ENCODE measurements at regions not wholly inside any gene's neighbourhood (a gene's known extent, or its start where the extent isn't known, plus 50 kb on each side); places are given as distances from the start of the nearest gene placed in this dataset.
"Not testable (repeated sequence)": the region's sequence is repeated elsewhere in the genome, so short reads cannot be mapped to it uniquely, and the experiment has no call there.

DNA sequence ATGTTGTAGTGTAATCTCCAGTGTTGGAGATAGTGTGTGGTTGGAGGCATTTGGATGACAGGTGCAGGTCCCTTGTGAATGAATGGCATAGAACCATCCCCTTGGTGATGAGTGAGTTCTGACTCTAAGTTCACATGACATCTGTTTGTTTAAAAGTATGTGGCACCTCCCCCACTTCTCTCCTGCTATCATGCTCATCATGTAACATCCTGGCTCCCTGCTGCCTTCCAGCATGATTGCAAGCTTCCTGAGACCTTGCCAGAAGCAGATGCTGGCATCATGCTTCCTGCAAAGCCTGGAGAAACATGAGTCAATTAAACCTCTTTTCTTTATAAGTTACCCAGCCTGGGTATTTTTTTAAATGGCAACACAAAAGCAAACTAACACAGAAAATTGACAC lies 499.0 kb upstream of the SEMA3D start:
- Histone ChIP-seq H3K4me1 (ENCODE audit: insufficient read depth, insufficient read length) (no peaks in the 10 kb centered on the region), H3K9ac (ENCODE audit: insufficient read length, low read depth) (no peak overlapping the region), H3K4me3 (ENCODE audit: insufficient read length, low read depth) (no peak overlapping the region), H3K9me3 (ENCODE audit: insufficient read depth, low read length) (peaks cover 14% of the 10 kb centered on the region), H3K27me3 (ENCODE audit: insufficient read depth, insufficient read length) (no peaks in the 10 kb centered on the region), H3K36me3 (ENCODE audit: insufficient read depth, insufficient read length, low read length) (no peaks in the 10 kb centered on the region)
- TF ChIP-seq YY1 (IDR thresholded peaks at IDR 0.05; ENCODE audit: insufficient read depth, insufficient read length) (no peak), ZNF274 (IDR thresholded peaks at IDR 0.05; ENCODE audit: low read depth, low read length) (no peak), SUZ12 (IDR thresholded peaks at IDR 0.05; ENCODE audit: extremely low read depth, insufficient read depth, insufficient read length) (no peak)
- no peak for DNase-seq (ENCODE audit: low read depth, low spot score)

DNA sequence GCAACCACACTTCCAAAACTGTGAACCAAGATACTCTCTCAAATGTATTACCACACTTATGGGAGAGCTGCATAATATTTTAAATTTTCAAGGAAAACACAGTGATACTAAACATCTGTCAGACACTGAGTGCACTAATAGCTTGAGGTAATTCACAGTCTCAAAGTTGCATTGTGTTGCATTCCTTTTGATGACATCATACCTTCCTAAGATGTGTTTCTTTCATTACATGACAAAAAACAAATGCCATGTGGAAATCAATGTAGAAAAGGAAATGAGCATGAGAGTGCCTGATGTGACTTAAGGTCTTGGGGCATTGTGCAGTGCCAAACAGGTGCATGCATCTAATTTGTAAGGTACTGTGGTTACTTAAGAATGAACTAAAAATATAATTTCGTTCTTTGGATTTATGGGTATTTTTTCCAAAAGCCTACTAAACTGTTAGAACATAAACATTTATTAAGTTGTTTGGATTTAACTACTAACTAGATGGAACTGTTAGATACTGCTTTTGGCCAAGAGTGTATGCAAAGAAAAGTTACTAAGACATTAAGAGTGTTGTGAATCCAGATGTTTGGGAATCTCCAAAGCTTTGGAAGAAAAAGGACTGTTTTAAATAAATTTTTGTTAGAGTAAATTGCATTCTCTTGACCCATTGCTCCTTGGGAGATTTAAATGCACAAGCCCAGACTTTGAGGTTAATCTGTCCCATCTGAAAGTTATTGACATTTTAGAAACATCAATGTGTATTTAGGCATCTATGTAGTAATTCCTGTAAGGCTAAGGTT lies 496.2 kb upstream of the SEMA3D start:
- Histone ChIP-seq H3K36me3 (ENCODE audit: insufficient read depth, insufficient read length, low read length) (no peaks in the 10 kb centered on the region), H3K9ac (ENCODE audit: insufficient read length, low read depth) (no peak overlapping the region), H3K4me1 (ENCODE audit: insufficient read depth, insufficient read length) (no peaks in the 10 kb centered on the region), H3K9me3 (ENCODE audit: insufficient read depth, low read length) (peaks cover 14% of the 10 kb centered on the region), H3K4me3 (ENCODE audit: insufficient read length, low read depth) (no peak overlapping the region), H3K27me3 (ENCODE audit: insufficient read depth, insufficient read length) (no peaks in the 10 kb centered on the region)
- TF ChIP-seq SUZ12 (IDR thresholded peaks at IDR 0.05; ENCODE audit: extremely low read depth, insufficient read depth, insufficient read length): no peak
- TF ChIP-seq ZNF274 (IDR thresholded peaks at IDR 0.05; ENCODE audit: low read depth, low read length): no peak
- no peak for TF ChIP-seq YY1 (IDR thresholded peaks at IDR 0.05; ENCODE audit: insufficient read depth, insufficient read length)
- no peak for DNase-seq (ENCODE audit: low read depth, low spot score)

DNA sequence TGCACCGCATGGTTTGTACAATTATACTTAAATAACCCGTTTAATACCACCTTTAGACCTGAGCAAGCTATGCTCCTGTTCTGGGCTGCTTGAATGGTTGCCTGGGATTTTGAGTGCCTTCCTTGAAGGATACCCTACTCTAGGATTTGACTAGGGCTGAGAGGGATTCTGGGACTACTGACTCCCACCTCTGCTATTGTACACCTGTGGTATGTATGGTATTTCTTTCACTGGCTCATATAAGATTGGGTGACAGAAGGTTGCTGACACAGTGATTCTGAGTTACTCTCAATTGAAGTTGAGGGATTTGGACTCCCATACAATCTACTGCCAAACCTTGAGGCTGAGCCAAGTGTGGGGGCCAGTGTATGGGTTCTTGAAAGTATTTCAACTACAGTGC lies 494.4 kb upstream of the SEMA3D start:
- no peaks in the 10 kb centered on the region for H3K36me3 ChIP-seq (ENCODE audit: insufficient read depth, insufficient read length, low read length)
- no peaks in the 10 kb centered on the region for H3K4me1 ChIP-seq (ENCODE audit: insufficient read depth, insufficient read length)
- H3K9ac ChIP-seq (ENCODE audit: insufficient read length, low read depth): no peak overlapping the region
- H3K4me3 ChIP-seq (ENCODE audit: insufficient read length, low read depth): no peak overlapping the region
- H3K27me3 ChIP-seq (ENCODE audit: insufficient read depth, insufficient read length): no peaks in the 10 kb centered on the region
- DNase-seq (ENCODE audit: low read depth, low spot score): no peak
- no peaks in the 10 kb centered on the region; the same call in none of the 2 replicates for H3K9me3 ChIP-seq (ENCODE audit: insufficient read depth, low read length)
- TF ChIP-seq ZNF274 (IDR thresholded peaks at IDR 0.05; ENCODE audit: low read depth, low read length) (no peak), SUZ12 (IDR thresholded peaks at IDR 0.05; ENCODE audit: extremely low read depth, insufficient read depth, insufficient read length) (no peak), YY1 (IDR thresholded peaks at IDR 0.05; ENCODE audit: insufficient read depth, insufficient read length) (no peak)

DNA sequence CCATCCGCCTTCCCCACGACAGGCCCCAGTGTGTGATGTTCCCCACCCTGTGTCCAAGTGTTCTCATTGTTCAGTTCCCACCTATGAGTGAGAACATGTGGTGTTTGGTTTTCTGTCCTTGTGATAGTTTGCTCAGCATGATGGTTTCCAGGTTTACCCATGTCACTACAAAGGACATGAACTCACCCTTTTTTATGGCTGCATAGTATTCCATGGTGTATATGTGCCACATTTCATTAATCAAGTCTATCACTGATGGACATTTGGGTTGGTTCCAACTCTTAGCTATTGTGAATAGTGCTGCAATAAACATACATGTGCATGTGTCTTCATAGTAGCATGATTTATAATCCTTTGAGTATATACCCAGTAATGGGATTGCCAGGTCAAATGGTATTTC lies 488.2 kb upstream of the SEMA3D start:
- H3K36me3 ChIP-seq (ENCODE audit: insufficient read depth, insufficient read length, low read length); DNase-seq (ENCODE audit: low read depth, low spot score); H3K4me1 ChIP-seq (ENCODE audit: insufficient read depth, insufficient read length); H3K9me3 ChIP-seq (ENCODE audit: insufficient read depth, low read length); H3K4me3 ChIP-seq (ENCODE audit: insufficient read length, low read depth); H3K9ac ChIP-seq (ENCODE audit: insufficient read length, low read depth); H3K27me3 ChIP-seq (ENCODE audit: insufficient read depth, insufficient read length): not testable (repeated sequence)

DNA sequence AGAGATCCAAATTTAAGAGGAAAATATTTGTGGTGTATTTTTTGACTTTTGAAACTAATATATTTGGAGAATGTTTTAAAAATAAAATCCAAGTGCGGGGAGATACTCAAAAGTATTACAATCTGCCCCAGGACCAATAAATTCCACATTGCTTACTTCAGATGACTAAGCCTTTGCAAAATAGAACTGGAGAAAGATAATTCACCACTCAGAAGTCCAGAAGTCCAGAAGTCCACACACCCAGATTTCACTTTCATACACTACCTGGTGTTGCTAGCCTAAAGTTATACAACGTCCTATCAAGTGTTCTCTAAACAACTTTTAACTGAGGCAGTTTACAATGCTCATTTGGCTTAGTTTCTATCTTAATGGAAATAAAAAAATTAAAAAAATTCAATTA lies 487.0 kb upstream of the SEMA3D start:
- no peak for DNase-seq (ENCODE audit: low read depth, low spot score)
- TF ChIP-seq ZNF274 (IDR thresholded peaks at IDR 0.05; ENCODE audit: low read depth, low read length) (no peak), YY1 (IDR thresholded peaks at IDR 0.05; ENCODE audit: insufficient read depth, insufficient read length) (no peak), SUZ12 (IDR thresholded peaks at IDR 0.05; ENCODE audit: extremely low read depth, insufficient read depth, insufficient read length) (no peak)

DNA sequence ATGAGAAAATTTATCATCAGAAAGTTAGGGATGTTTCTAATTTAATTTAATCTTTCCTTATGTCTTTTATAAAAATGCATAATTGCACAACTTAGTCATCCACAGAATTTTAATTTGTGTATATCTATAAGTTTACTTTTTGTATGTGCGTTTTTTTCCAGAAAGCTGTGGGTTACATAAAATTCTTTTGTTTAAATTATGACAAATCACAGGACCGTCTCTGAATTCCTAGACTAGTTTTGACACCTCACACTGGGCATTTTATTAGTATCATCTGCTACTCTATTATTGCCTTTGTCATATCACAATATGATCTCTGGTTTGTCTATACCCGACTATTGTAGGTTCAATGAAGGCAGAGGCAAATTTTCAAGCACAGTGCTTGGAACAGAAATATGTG lies 482.4 kb upstream of the SEMA3D start:
- TF ChIP-seq YY1 (IDR thresholded peaks at IDR 0.05; ENCODE audit: insufficient read depth, insufficient read length): no peak
- TF ChIP-seq ZNF274 (IDR thresholded peaks at IDR 0.05; ENCODE audit: low read depth, low read length): no peak
- no peak for TF ChIP-seq SUZ12 (IDR thresholded peaks at IDR 0.05; ENCODE audit: extremely low read depth, insufficient read depth, insufficient read length)
- no peaks in the 10 kb centered on the region for H3K9me3 ChIP-seq (ENCODE audit: insufficient read depth, low read length)
- H3K36me3 ChIP-seq (ENCODE audit: insufficient read depth, insufficient read length, low read length): no peaks in the 10 kb centered on the region
- DNase-seq (ENCODE audit: low read depth, low spot score): no peak
- H3K9ac ChIP-seq (ENCODE audit: insufficient read length, low read depth): no peak overlapping the region
- H3K4me1 ChIP-seq (ENCODE audit: insufficient read depth, insufficient read length): no peaks in the 10 kb centered on the region
- no peaks in the 10 kb centered on the region for H3K27me3 ChIP-seq (ENCODE audit: insufficient read depth, insufficient read length)
- no peak overlapping the region for H3K4me3 ChIP-seq (ENCODE audit: insufficient read length, low read depth)

More for the DNA sequence above, 487.0 kb upstream of the SEMA3D start:
- Histone ChIP-seq H3K4me1 (ENCODE audit: insufficient read depth, insufficient read length) (no peaks in the 10 kb centered on the region), H3K9me3 (ENCODE audit: insufficient read depth, low read length) (no peaks in the 10 kb centered on the region), H3K36me3 (ENCODE audit: insufficient read depth, insufficient read length, low read length) (no peaks in the 10 kb centered on the region), H3K4me3 (ENCODE audit: insufficient read length, low read depth) (no peak overlapping the region), H3K9ac (ENCODE audit: insufficient read length, low read depth) (no peak overlapping the region), H3K27me3 (ENCODE audit: insufficient read depth, insufficient read length) (no peaks in the 10 kb centered on the region)

DNA sequence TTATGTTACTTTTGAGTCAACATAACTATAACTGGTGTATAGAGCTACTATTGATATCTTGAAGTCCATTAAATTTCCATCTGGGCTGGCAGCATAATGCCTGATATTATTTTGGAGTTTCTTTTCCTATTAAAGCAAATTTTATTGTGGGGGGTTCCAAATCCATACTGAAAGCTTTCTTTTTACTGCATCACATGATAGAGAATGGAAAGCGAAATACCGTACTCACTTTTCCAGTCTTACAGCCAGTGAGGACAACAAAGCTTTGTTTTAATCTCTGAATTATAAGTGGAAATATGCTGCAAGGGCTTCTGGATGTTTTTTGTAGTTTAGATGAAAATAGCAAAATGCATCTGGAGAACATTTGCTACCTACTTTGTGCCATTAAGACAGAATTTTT lies 477.5 kb upstream of the SEMA3D start:
- no peak for DNase-seq (ENCODE audit: low read depth, low spot score)
- Histone ChIP-seq H3K4me3 (ENCODE audit: insufficient read length, low read depth) (no peak overlapping the region), H3K9ac (ENCODE audit: insufficient read length, low read depth) (no peak overlapping the region), H3K36me3 (ENCODE audit: insufficient read depth, insufficient read length, low read length) (no peaks in the 10 kb centered on the region), H3K4me1 (ENCODE audit: insufficient read depth, insufficient read length) (no peaks in the 10 kb centered on the region), H3K9me3 (ENCODE audit: insufficient read depth, low read length) (no peaks in the 10 kb centered on the region), H3K27me3 (ENCODE audit: insufficient read depth, insufficient read length) (no peaks in the 10 kb centered on the region)
- no peak for TF ChIP-seq ZNF274 (IDR thresholded peaks at IDR 0.05; ENCODE audit: low read depth, low read length)
- TF ChIP-seq YY1 (IDR thresholded peaks at IDR 0.05; ENCODE audit: insufficient read depth, insufficient read length): no peak
- no peak for TF ChIP-seq SUZ12 (IDR thresholded peaks at IDR 0.05; ENCODE audit: extremely low read depth, insufficient read depth, insufficient read length)
